Activated CD4-positive, alpha-beta T cell treated with anti-CD3 and anti-CD28 coated beads for 36 hours (primary cell): ENCODE measurements at regions not wholly inside any gene's neighbourhood (a gene's known extent, or its start where the extent isn't known, plus 50 kb on each side); places are given as distances from the start of the nearest gene placed in this dataset. TPM values are rescaled to one million over a fixed set of nuclear protein-coding genes. Genes with fewer than 3 reads are reported as not detected.

Source experiments
- ATAC-seq: fragments of 200-7000 bp; cut with Tn5 transposase; one replicate; pipeline ENCODE4 v1.10.0; 2021; ENCODE audit warnings: mild to moderate bottlenecking, moderate library complexity
- CTCF ChIA-PET: fragments of 350-600 bp; sonication (Branson Sonifier 250); formaldehyde crosslinking; loops from one replicate; lab custom pipeline; 2021; ENCODE audit warnings: antibody characterized with exemption; lab: Charles Lee
- POLR2A ChIA-PET: fragments of 350-600 bp; sonication (Branson Sonifier 250); formaldehyde crosslinking; loops from one replicate; lab custom pipeline; 2021; ENCODE audit warnings: antibody characterized with exemption, inconsistent platforms; lab: Charles Lee
- DNase-seq: peaks from one replicate; pipeline ENCODE4 v3.0.0-alpha.2; 2020
- H3K27ac Mint-ChIP-seq: one replicate; pipeline ENCODE4 v1.8.0; 2021; ENCODE audit warnings: mixed read lengths
- H3K27me3 Mint-ChIP-seq: one replicate; pipeline ENCODE4 v1.8.0; 2021; ENCODE audit warnings: mixed read lengths
- H3K36me3 Mint-ChIP-seq: one replicate; pipeline ENCODE4 v1.8.0; 2021; ENCODE audit warnings: low read depth, mixed read lengths
- H3K4me1 Mint-ChIP-seq: one replicate; pipeline ENCODE4 v1.8.0; 2021; ENCODE audit warnings: mixed read lengths
- H3K4me3 Mint-ChIP-seq: one replicate; pipeline ENCODE4 v1.8.0; 2021; ENCODE audit warnings: mild to moderate bottlenecking, moderate library complexity, mixed read lengths
- H3K9me3 Mint-ChIP-seq: one replicate; pipeline ENCODE4 v1.8.0; 2021; ENCODE audit warnings: low read depth, mixed read lengths
- intact Hi-C, 2 experiments: fragments of 100-400 bp; cut with DNase I in 1 of 2; cut with micrococcal nuclease in 1 of 2; formaldehyde crosslinking; loops; one replicate each; pipeline versions ENCODE4 v1.14.2 to v1.15.1; 2022 to 2024; cut with DNase I, micrococcal nuclease
- microRNA-seq: library from miRNA; unstranded; fragments of <30 nt; microRNA quantifications from one replicate; pipeline ENCODE4 v1.2.0, GENCODE V29; 2021; ENCODE audit warnings: borderline replicate concordance

- Mint-ChIP-seq H3K9me3 (no peaks in the 10 kb centered on the region), H3K4me3 (no peak overlapping the region), H3K4me1 (no peaks in the 10 kb centered on the region), H3K27me3 (no peaks in the 10 kb centered on the region), H3K27ac (no peak overlapping the region), H3K36me3 (no peaks in the 10 kb centered on the region)
- intact Hi-C loops = no loop called here
- ChIA-PET CTCF (interaction anchor here (3.0 kb wide), 1 partner anchor 14 kb away, joined by 13 read pairs; no protein-coding TSS in a partner anchor), POLR2A (no interaction called here)
- no peak for ATAC-seq
- DNase-seq = no peak
Observed at GRCh38 chrX:140933016-140933415, 69.4 kb upstream of the SPANXB1 start.

GRCh38 chrX:140933874-140934655, 68.3 kb upstream of the SPANXB1 start:
- no peak overlapping the region for H3K4me3 Mint-ChIP-seq
- DNase-seq (no peak), ATAC-seq (no peak)
- no peaks in the 10 kb centered on the region for H3K36me3 Mint-ChIP-seq
- H3K9me3 Mint-ChIP-seq = no peaks in the 10 kb centered on the region
- POLR2A ChIA-PET = no interaction called here
- CTCF ChIA-PET = interaction anchor here (3.0 kb wide), 1 partner anchor 15 kb away, joined by 13 read pairs; no protein-coding TSS in a partner anchor
- no peak overlapping the region for H3K27ac Mint-ChIP-seq
- no peaks in the 10 kb centered on the region for H3K4me1 Mint-ChIP-seq
- no peaks in the 10 kb centered on the region for H3K27me3 Mint-ChIP-seq
- intact Hi-C loops = no loop called here

GRCh38 chrX:140943513-140943912, 58.9 kb upstream of the SPANXB1 start:
- ATAC-seq = no peak
- CTCF ChIA-PET = no interaction called here
- intact Hi-C loops = no loop called here
- no peaks in the 10 kb centered on the region for H3K4me1 Mint-ChIP-seq
- no peak for DNase-seq
- H3K36me3 Mint-ChIP-seq = no peaks in the 10 kb centered on the region
- H3K9me3 Mint-ChIP-seq = no peaks in the 10 kb centered on the region
- POLR2A ChIA-PET = no interaction called here
- H3K4me3 Mint-ChIP-seq = no peak overlapping the region
- peaks cover 2% of the 10 kb centered on the region for H3K27me3 Mint-ChIP-seq
- no peak overlapping the region for H3K27ac Mint-ChIP-seq

- Mint-ChIP-seq H3K4me1 (no peaks in the 10 kb centered on the region), H3K36me3 (no peaks in the 10 kb centered on the region), H3K27ac (no peak overlapping the region), H3K4me3 (no peak overlapping the region), H3K27me3 (peaks cover 2% of the 10 kb centered on the region), H3K9me3 (no peaks in the 10 kb centered on the region)
- DNase-seq (no peak), ATAC-seq (no peak)
- intact Hi-C loops = no loop called here
- POLR2A ChIA-PET = no interaction called here
- CTCF ChIA-PET = interaction anchor here (0.8 kb wide), 1 partner anchor 11 kb away, joined by 3 read pairs; no protein-coding TSS in a partner anchor
Observed at GRCh38 chrX:140944710-140945109, 57.7 kb upstream of the SPANXB1 start.

DNA sequence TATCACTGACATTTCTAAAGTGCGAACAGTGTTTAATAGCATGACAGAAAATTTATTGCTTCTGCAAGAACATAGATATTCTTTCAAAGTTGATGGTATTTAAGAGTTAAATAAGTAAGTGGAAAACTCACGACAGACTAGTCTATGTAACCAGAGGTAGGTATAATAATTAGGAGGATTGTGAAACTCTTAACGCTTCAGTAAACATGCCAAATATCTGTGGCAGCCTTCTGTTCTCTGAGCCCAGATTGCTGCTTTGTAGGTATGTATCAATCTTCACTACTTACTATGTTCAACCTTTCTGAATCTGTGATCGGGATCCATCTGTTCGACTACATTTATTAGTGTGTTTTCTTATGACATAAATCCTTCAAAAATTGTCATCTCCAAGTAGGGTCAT, 53.6 kb upstream of the SPANXB1 start:
- DNase-seq (no peak), ATAC-seq (no peak)
- ChIA-PET POLR2A (no interaction called here), CTCF (no interaction called here)
- Mint-ChIP-seq H3K4me1 (no peaks in the 10 kb centered on the region), H3K27ac (no peak overlapping the region), H3K4me3 (no peak overlapping the region), H3K27me3 (no peaks in the 10 kb centered on the region), H3K9me3 (no peaks in the 10 kb centered on the region), H3K36me3 (no peaks in the 10 kb centered on the region)
- intact Hi-C loops = loop anchor here in 1 of 2 experiments (1.0 kb wide), 1 partner anchor 9 kb away; no protein-coding TSS in a partner anchor

DNA sequence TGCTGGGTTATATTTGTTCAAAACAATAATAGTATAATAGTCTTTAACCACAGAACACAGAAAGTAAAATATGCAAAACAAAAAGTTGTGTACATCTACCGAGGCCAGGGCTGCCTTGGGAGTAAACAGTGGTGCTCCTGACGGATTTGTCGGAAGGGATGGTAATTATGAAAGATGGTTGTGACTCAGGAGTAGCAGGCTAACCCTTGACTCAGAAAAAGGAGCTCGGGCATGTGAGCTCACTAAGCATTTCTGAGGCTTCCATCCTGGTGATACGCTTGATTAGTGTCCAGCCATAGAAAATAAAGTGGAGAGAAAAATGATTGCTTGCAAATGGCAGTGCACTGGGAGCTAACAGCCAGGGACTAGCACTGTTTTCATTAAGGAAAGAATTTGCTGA, 53.2 kb upstream of the SPANXB1 start:
- DNase-seq (no peak), ATAC-seq (no peak)
- H3K4me1 Mint-ChIP-seq = no peaks in the 10 kb centered on the region
- H3K27me3 Mint-ChIP-seq = no peaks in the 10 kb centered on the region
- H3K36me3 Mint-ChIP-seq = no peaks in the 10 kb centered on the region
- ChIA-PET POLR2A (no interaction called here), CTCF (no interaction called here)
- intact Hi-C loops = loop anchor here in 1 of 2 experiments (1.0 kb wide), 1 partner anchor 9 kb away; no protein-coding TSS in a partner anchor
- H3K27ac Mint-ChIP-seq = no peak overlapping the region
- no peak overlapping the region for H3K4me3 Mint-ChIP-seq
- H3K9me3 Mint-ChIP-seq = no peaks in the 10 kb centered on the region

Small RNAs in the stretch of these regions (microRNA-seq; reads per million reads assigned to microRNA genes)
- not detected for gene MIR320D2
